Neuronal stem cell (in vitro differentiated cells): ENCODE measurements at regions not wholly inside any gene's neighbourhood (a gene's known extent, or its start where the extent isn't known, plus 50 kb on each side); places are given as distances from the start of the nearest gene placed in this dataset.

Experiments used
- DNase-seq: peaks from one replicate; pipeline ENCODE4 v3.0.0-alpha.2; 2013; ENCODE audit warnings: low spot score
- H2AFZ ChIP-seq: one replicate; pipeline ENCODE4 v1.6.1; 2013; ENCODE audit warnings: mild to moderate bottlenecking, low read length, inconsistent platforms
- H2AK5ac ChIP-seq: 2 replicates; pipeline ENCODE4 v1.6.1; 2013; ENCODE audit warnings: low read depth, mild to moderate bottlenecking, inconsistent platforms, low read length, moderate library complexity, mixed read lengths
- H2BK120ac ChIP-seq: 2 replicates; pipeline ENCODE4 v1.6.1; 2013; ENCODE audit warnings: low read depth, mild to moderate bottlenecking, inconsistent platforms, low read length, moderate library complexity, mixed read lengths
- H2BK12ac ChIP-seq: one replicate; pipeline ENCODE4 v1.6.1; 2013; ENCODE audit warnings: low read length, inconsistent platforms
- H2BK15ac ChIP-seq: 2 replicates; pipeline ENCODE4 v1.6.1; 2013; ENCODE audit warnings: mild to moderate bottlenecking, low read length, inconsistent platforms, mixed read lengths
- H2BK5ac ChIP-seq: one replicate; pipeline ENCODE4 v1.6.1; 2013; ENCODE audit warnings: inconsistent platforms, mild to moderate bottlenecking, low read length, moderate library complexity
- H3K14ac ChIP-seq: one replicate; pipeline ENCODE4 v1.6.1; 2013; ENCODE audit warnings: low read length, inconsistent platforms
- H3K18ac ChIP-seq: 2 replicates; pipeline ENCODE4 v1.6.1; 2013; ENCODE audit warnings: low read length, inconsistent platforms
- H3K23ac ChIP-seq: 2 replicates; pipeline ENCODE4 v1.6.1; 2013; ENCODE audit warnings: low read depth, mild to moderate bottlenecking, mixed read lengths, low read length, inconsistent platforms; ENCODE audit not compliant: poor library complexity
- H3K27ac ChIP-seq: replicated peaks from 3 replicates; pipeline ENCODE4 v1.5.1; 2013; ENCODE audit warnings: low read length, inconsistent platforms
- H3K27me3 ChIP-seq, 3 experiments: 2 replicates each; pipeline ENCODE4 v1.6.1; 2013; ENCODE audit warnings: low read length in 3 of 3, mild to moderate bottlenecking in 2 of 3, inconsistent platforms in 1 of 3, low read depth in 1 of 3, mixed read lengths in 1 of 3, moderate library complexity in 1 of 3; ENCODE audit not compliant: control insufficient read depth in 3 of 3, insufficient read depth in 3 of 3
- H3K36me3 ChIP-seq, 2 donors: replicated peaks in 1 of 2; 2 replicates each; pipeline ENCODE4 v1.6.1; 2013; ENCODE audit warnings: low read length in 2 of 2; ENCODE audit not compliant: control insufficient read depth in 2 of 2, insufficient read depth in 2 of 2
- H3K4ac ChIP-seq: 2 replicates; pipeline ENCODE4 v1.6.1; 2013; ENCODE audit warnings: inconsistent platforms, mild to moderate bottlenecking, low read length, moderate library complexity
- H3K4me1 ChIP-seq, 2 donors: 1 replicate in 1 of 2; 2 replicates in 1 of 2; pipeline ENCODE4 v1.6.1; 2013; ENCODE audit warnings: low read length in 2 of 2, low read depth in 1 of 2; ENCODE audit not compliant: control insufficient read depth in 2 of 2, insufficient read depth in 1 of 2
- H3K4me2 ChIP-seq: one replicate; pipeline ENCODE4 v1.6.1; 2013; ENCODE audit warnings: mild to moderate bottlenecking, low read length, inconsistent platforms; ENCODE audit not compliant: insufficient read depth, poor library complexity, severe bottlenecking
- H3K4me3 ChIP-seq, 2 donors: 2 replicates each; pipeline ENCODE4 v1.5.1; 2013; ENCODE audit warnings: low read length in 2 of 2, mild to moderate bottlenecking in 2 of 2, inconsistent platforms in 1 of 2, moderate library complexity in 1 of 2
- H3K79me1 ChIP-seq: one replicate; pipeline ENCODE4 v1.6.1; 2013; ENCODE audit warnings: low read depth, mild to moderate bottlenecking, inconsistent platforms, low read length, moderate library complexity
- H3K9ac ChIP-seq: one replicate; pipeline ENCODE4 v1.6.1; 2013; ENCODE audit warnings: mild to moderate bottlenecking, low read depth, low read length, inconsistent platforms; ENCODE audit not compliant: poor library complexity
- H3K9me3 ChIP-seq, 2 donors: replicated peaks in 1 of 2; 2 replicates each; pipeline versions ENCODE3 to v1.6.1; 2013; ENCODE audit warnings: low read length in 2 of 2, mild to moderate bottlenecking in 2 of 2, inconsistent platforms in 1 of 2, low read depth in 1 of 2, mixed read lengths in 1 of 2, moderate library complexity in 1 of 2; ENCODE audit not compliant: control insufficient read depth in 2 of 2, insufficient read depth in 1 of 2
- H4K8ac ChIP-seq: one replicate; pipeline ENCODE4 v1.6.1; 2013; ENCODE audit warnings: low read depth, mild to moderate bottlenecking, inconsistent platforms, low read length, moderate library complexity
- H4K91ac ChIP-seq: one replicate; pipeline ENCODE4 v1.6.1; 2013; ENCODE audit warnings: low read length, low read depth, mild to moderate bottlenecking, inconsistent platforms; ENCODE audit not compliant: poor library complexity
- WGBS, 2 donors: extraction: QIAGEN DNeasy Blood & Tissue Kit; methylation state at CpG; one replicate each; pipeline ENCODE4 v1.1.7; 2013; ENCODE audit warnings: missing lambda C conversion rate in 2 of 2, mixed read lengths in 1 of 2; ENCODE audit not compliant: insufficient read length in 2 of 2, insufficient replicate concordance in 1 of 2; ENCODE audit errors: extremely low coverage in 2 of 2; 5-methylcytosine and 5-hydroxymethylcytosine counted together

DNA sequence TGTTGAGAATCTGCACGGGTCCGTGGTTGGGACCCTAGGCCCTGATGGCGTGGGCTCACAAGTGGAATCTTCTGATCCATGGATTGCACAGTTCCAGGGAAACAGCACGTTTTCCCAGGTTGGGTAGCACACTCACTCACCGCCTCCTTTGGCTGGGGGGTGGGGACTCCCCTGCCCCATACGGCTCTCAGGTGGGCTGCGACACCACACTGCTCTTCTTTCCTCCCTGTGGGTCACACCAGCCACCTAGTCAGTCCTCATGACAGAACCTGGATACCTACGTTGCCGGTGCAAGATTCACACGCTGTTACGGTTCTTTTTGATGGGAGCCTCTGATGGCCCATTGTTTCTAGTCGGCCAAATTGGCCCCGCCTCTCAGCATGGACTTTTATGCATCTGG lies 312.0 kb downstream of the MMUT start:
- WGBS, 2 donors: no CpG with 5 or more reads among the region's 13 CpGs
- peak overlapping the region; percentile 58 for H2BK12ac ChIP-seq
- H2AK5ac ChIP-seq: peak overlapping the region; percentile 88

DNA sequence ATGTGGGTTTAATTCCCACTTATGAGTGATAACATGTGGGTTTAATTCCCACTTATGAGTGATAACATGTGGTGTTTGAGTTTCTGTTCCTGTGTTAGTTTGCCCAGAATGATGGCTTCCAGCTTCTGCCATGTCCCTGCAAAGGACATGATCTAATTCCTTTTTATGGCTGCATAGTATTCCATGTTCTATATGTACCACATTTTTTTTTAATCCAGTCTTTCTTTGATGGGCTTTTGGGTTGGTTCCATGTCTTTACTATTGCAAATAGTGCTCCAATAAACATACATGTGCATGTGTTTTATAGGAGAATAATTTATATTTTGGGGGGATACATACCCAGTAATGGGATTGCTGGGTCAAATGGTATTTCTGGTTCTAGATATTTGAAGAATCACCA lies 317.8 kb downstream of the MMUT start:
- Histone ChIP-seq H2BK120ac (no peak overlapping the region), H3K27me3 (no peaks in the 10 kb centered on the region), H3K4ac (no peak overlapping the region), H3K18ac (no peak overlapping the region), H2AFZ (no peak overlapping the region), H2AK5ac (no peak overlapping the region), H2BK15ac (no peak overlapping the region), H2BK12ac (no peak overlapping the region), H3K4me2 (no peak overlapping the region), H3K4me3 (no peak overlapping the region), H4K8ac (no peak overlapping the region), H3K23ac (no peak overlapping the region), H3K36me3 (no peaks in the 10 kb centered on the region), H3K79me1 (no peaks in the 10 kb centered on the region), H3K9ac (no peak overlapping the region), H2BK5ac (no peak overlapping the region), H3K4me1 (peaks cover 0 to 3% of the 10 kb centered on the region in 2 donors), H4K91ac (no peak overlapping the region), H3K27ac (no peak overlapping the region), H3K14ac (no peak overlapping the region), H3K9me3 (no peaks in the 10 kb centered on the region)
- DNase-seq: no peak

More for the DNA sequence above, 312.0 kb downstream of the MMUT start:
- Histone ChIP-seq H3K14ac (no peak overlapping the region), H3K4me3 (no peak overlapping the region), H4K8ac (no peak overlapping the region), H3K4me2 (no peak overlapping the region), H3K18ac (peak overlapping the region; percentile 90), H2BK15ac (peak overlapping the region; percentile 14), H3K27me3 (no peaks in the 10 kb centered on the region), H3K4ac (peak overlapping the region; percentile 37), H3K79me1 (no peaks in the 10 kb centered on the region), H3K9me3 (peaks cover 0 to 5% of the 10 kb centered on the region in 2 donors), H3K9ac (peak overlapping the region; percentile 44), H3K23ac (no peak overlapping the region), H2AFZ (no peak overlapping the region), H3K4me1 (peaks cover 0 to 2% of the 10 kb centered on the region in 2 donors), H3K36me3 (no peaks in the 10 kb centered on the region), H2BK5ac (no peak overlapping the region), H3K27ac (no peak overlapping the region), H2BK120ac (no peak overlapping the region), H4K91ac (no peak overlapping the region)
- no peak for DNase-seq

DNA sequence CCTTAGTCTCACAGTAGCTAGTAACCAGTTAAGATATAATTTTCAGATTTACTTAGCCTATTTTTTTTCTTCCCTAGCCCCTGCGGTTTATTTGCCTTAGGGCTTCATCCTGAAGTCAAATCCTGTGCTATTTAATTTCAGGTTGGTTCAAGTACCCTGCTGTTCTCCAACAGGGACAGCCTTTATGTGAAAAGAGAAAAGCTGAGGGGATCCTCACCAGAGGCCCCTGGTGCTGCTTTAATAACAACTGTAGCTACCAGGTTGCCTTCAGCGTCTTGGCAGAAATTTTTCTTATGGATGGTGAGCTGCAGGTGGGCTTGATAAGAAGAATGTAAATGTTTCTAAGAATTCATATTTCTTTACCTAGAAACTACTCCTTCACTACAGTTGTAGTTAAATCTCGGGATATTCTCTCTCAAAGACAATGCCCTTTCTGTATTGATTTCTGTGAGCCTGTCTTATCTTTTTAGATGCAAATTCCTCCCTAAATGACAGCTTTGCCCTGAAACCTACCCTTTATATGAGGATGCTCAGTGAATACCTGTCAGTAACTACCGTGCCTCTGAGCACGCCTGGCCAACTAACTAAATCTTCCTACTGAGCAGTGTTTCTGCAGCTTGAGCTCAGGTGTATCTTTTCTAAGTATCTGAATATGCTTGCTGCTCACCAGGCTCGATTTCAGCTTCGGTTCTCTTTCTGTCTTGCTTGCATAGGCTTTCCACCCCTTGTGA lies 320.5 kb downstream of the MMUT start:
- no peak overlapping the region for H3K27ac ChIP-seq
- H2AK5ac ChIP-seq: no peak overlapping the region
- no peak overlapping the region for H3K18ac ChIP-seq
- no peak overlapping the region for H2BK5ac ChIP-seq
- H3K79me1 ChIP-seq: no peaks in the 10 kb centered on the region
- no peak for DNase-seq
- no peaks in the 10 kb centered on the region for H3K36me3 ChIP-seq
- no peaks in the 10 kb centered on the region for H3K9me3 ChIP-seq
- no peak overlapping the region for H2BK120ac ChIP-seq
- no peak overlapping the region for H4K91ac ChIP-seq
- no peak overlapping the region for H3K9ac ChIP-seq
- no peak overlapping the region for H2BK15ac ChIP-seq
- WGBS, 2 donors: no CpG with 5 or more reads among the region's 7 CpGs
- H3K4ac ChIP-seq: no peak overlapping the region
- H4K8ac ChIP-seq: no peak overlapping the region
- H3K14ac ChIP-seq: no peak overlapping the region
- H3K27me3 ChIP-seq: no peaks in the 10 kb centered on the region
- no peak overlapping the region for H3K23ac ChIP-seq
- no peak overlapping the region for H2BK12ac ChIP-seq
- H2AFZ ChIP-seq: no peak overlapping the region
- H3K4me1 ChIP-seq: peaks cover 0 to 3% of the 10 kb centered on the region in 2 donors
- H3K4me2 ChIP-seq: peak overlapping the region; percentile 42
- no peak overlapping the region for H3K4me3 ChIP-seq

DNA sequence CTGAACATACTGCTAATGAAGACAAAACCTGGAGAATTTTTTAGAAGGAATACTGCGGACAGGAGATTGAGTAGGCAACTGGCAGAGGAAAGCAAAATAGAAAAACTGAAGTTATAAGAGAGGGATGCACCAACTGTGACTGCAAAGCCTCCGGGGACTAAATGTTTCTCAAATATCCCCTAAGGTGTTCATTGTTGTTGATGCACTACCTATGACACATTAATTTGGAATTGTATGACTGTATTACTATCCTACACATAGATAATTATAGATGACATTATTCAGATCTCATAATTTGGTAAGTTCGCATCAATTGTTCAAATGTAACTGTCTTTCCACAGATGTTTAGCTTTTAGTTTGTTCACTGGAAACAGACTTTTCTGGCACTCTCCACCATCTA lies 341.1 kb downstream of the MMUT start:
- Histone ChIP-seq H3K4ac (no peak overlapping the region), H3K4me3 (no peak overlapping the region), H3K14ac (no peak overlapping the region), H3K23ac (no peak overlapping the region), H2BK5ac (no peak overlapping the region), H2BK15ac (no peak overlapping the region), H3K36me3 (no peaks in the 10 kb centered on the region), H2BK12ac (no peak overlapping the region), H3K4me1 (peaks cover 0 to 2% of the 10 kb centered on the region in 2 donors), H4K91ac (no peak overlapping the region), H4K8ac (no peak overlapping the region), H2BK120ac (no peak overlapping the region), H2AK5ac (no peak overlapping the region), H3K4me2 (no peak overlapping the region), H2AFZ (no peak overlapping the region), H3K9me3 (no peaks in the 10 kb centered on the region), H3K27me3 (no peaks in the 10 kb centered on the region), H3K27ac (no peak overlapping the region), H3K9ac (no peak overlapping the region), H3K79me1 (no peaks in the 10 kb centered on the region), H3K18ac (no peak overlapping the region)
- no CpG with 5 or more reads among the region's 3 CpGs for WGBS, 2 donors
- DNase-seq: no peak
